ENCODE measurements at regions not wholly inside any gene's neighbourhood (a gene's known extent, or its start where the extent isn't known, plus 50 kb on each side); places are given as distances from the start of the nearest gene placed in this dataset.

DNA sequence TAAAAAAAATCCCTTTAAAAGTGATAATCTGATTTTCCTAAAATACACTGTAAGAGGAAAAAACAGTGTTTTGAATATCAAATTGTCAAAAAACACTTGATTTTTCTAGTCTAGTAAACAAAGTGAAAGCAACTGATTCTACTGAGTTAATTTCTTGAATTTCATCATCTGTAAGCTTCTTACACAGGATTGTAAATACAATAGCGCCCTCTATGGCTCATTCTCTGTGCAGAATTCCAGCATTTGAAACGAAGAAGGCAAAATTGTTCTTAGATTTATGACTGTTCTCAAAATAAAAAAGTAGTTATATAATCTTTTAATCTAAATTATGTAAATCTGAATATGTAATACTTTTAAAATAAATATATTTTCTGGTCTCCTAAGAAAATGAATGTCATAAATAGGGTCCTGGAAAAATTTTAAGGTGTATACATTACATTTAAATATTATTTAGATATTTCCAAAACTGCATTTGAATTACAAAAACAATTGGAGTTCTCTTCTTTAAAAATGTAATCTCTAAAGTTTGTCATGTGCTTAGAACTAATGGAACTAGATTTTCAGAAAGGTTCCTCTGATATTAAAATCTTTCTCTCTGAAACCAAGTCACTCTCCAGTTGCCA, 176.9 kb upstream of the MC4R start:
- H3K9ac ChIP-seq (ENCODE audit: low read depth in 1 of 2, low read length in 2 of 2): no peak overlapping the region
- no peaks in the 10 kb centered on the region for H3K36me3 ChIP-seq (ENCODE audit: control insufficient read depth in 1 of 2, insufficient read depth in 2 of 2, low read length in 2 of 2)
- no peaks in the 10 kb centered on the region for H3K9me3 ChIP-seq (ENCODE audit: control insufficient read depth in 1 of 2, low read length in 2 of 2)
- H3K27ac ChIP-seq (ENCODE audit: low read depth, low read length): no peak overlapping the region
- no peak overlapping the region for H3K4me3 ChIP-seq (ENCODE audit: low read depth in 1 of 2, low read length in 2 of 2)
- H3K27me3 ChIP-seq (ENCODE audit: control insufficient read depth in 1 of 2, insufficient read depth in 2 of 2, low read length in 2 of 2): no peaks in the 10 kb centered on the region
- no peaks in the 10 kb centered on the region for H3K4me1 ChIP-seq (ENCODE audit: control insufficient read depth in 1 of 2, insufficient read depth in 2 of 2, low read length in 2 of 2)

GRCh38 chr18:60552948-60553347, 180.4 kb upstream of the MC4R start:
- Histone ChIP-seq H3K4me3 (ENCODE audit: low read depth in 1 of 2, low read length in 2 of 2) (no peak overlapping the region), H3K36me3 (ENCODE audit: control insufficient read depth in 1 of 2, insufficient read depth in 2 of 2, low read length in 2 of 2) (no peaks in the 10 kb centered on the region), H3K27ac (ENCODE audit: low read depth, low read length) (no peak overlapping the region), H3K9me3 (ENCODE audit: control insufficient read depth in 1 of 2, low read length in 2 of 2) (no peaks in the 10 kb centered on the region), H3K27me3 (ENCODE audit: control insufficient read depth in 1 of 2, insufficient read depth in 2 of 2, low read length in 2 of 2) (no peaks in the 10 kb centered on the region), H3K9ac (ENCODE audit: low read depth in 1 of 2, low read length in 2 of 2) (no peak overlapping the region), H3K4me1 (ENCODE audit: control insufficient read depth in 1 of 2, insufficient read depth in 2 of 2, low read length in 2 of 2) (no peaks in the 10 kb centered on the region)

GRCh38 chr18:60554967-60555366, 182.4 kb upstream of the MC4R start:
- Histone ChIP-seq H3K27me3 (ENCODE audit: control insufficient read depth in 1 of 2, insufficient read depth in 2 of 2, low read length in 2 of 2) (no peaks in the 10 kb centered on the region), H3K36me3 (ENCODE audit: control insufficient read depth in 1 of 2, insufficient read depth in 2 of 2, low read length in 2 of 2) (no peaks in the 10 kb centered on the region), H3K4me1 (ENCODE audit: control insufficient read depth in 1 of 2, insufficient read depth in 2 of 2, low read length in 2 of 2) (no peaks in the 10 kb centered on the region), H3K9me3 (ENCODE audit: control insufficient read depth in 1 of 2, low read length in 2 of 2) (no peaks in the 10 kb centered on the region), H3K9ac (ENCODE audit: low read depth in 1 of 2, low read length in 2 of 2) (no peak overlapping the region), H3K27ac (ENCODE audit: low read depth, low read length) (no peak overlapping the region), H3K4me3 (ENCODE audit: low read depth in 1 of 2, low read length in 2 of 2) (no peak overlapping the region)

GRCh38 chr18:60555625-60556024, 183.1 kb upstream of the MC4R start:
- Histone ChIP-seq H3K27me3 (ENCODE audit: control insufficient read depth in 1 of 2, insufficient read depth in 2 of 2, low read length in 2 of 2) (no peaks in the 10 kb centered on the region), H3K36me3 (ENCODE audit: control insufficient read depth in 1 of 2, insufficient read depth in 2 of 2, low read length in 2 of 2) (no peaks in the 10 kb centered on the region), H3K9ac (ENCODE audit: low read depth in 1 of 2, low read length in 2 of 2) (no peak overlapping the region), H3K4me3 (ENCODE audit: low read depth in 1 of 2, low read length in 2 of 2) (no peak overlapping the region), H3K9me3 (ENCODE audit: control insufficient read depth in 1 of 2, low read length in 2 of 2) (no peaks in the 10 kb centered on the region), H3K4me1 (ENCODE audit: control insufficient read depth in 1 of 2, insufficient read depth in 2 of 2, low read length in 2 of 2) (no peaks in the 10 kb centered on the region), H3K27ac (ENCODE audit: low read depth, low read length) (no peak overlapping the region)

DNA sequence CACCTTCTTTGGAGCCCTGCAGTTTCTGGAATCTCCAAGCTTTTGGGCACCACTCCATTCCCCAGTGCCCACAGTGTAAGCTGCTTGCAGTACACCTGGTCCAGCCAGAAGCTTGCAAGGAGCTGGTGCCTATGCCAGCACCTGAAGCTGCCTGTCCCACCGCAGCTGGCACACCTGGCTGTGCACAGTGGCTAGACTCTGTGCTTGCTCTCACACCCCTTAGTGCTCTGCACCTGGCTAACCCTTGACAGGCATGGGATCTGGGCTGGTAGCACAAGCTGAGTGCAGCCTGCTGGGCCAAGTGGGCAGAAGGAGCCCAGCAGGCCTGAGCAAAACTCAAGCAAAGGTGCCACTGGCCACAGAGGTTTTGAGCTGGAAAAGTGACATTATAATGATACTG, 183.8 kb upstream of the MC4R start:
- H3K27ac ChIP-seq (ENCODE audit: low read depth, low read length): no peak overlapping the region
- H3K4me3 ChIP-seq (ENCODE audit: low read depth in 1 of 2, low read length in 2 of 2): no peak overlapping the region
- no peaks in the 10 kb centered on the region for H3K27me3 ChIP-seq (ENCODE audit: control insufficient read depth in 1 of 2, insufficient read depth in 2 of 2, low read length in 2 of 2)
- no peaks in the 10 kb centered on the region for H3K4me1 ChIP-seq (ENCODE audit: control insufficient read depth in 1 of 2, insufficient read depth in 2 of 2, low read length in 2 of 2)
- no peak overlapping the region for H3K9ac ChIP-seq (ENCODE audit: low read depth in 1 of 2, low read length in 2 of 2)
- no peaks in the 10 kb centered on the region for H3K36me3 ChIP-seq (ENCODE audit: control insufficient read depth in 1 of 2, insufficient read depth in 2 of 2, low read length in 2 of 2)
- no peaks in the 10 kb centered on the region for H3K9me3 ChIP-seq (ENCODE audit: control insufficient read depth in 1 of 2, low read length in 2 of 2)

DNA sequence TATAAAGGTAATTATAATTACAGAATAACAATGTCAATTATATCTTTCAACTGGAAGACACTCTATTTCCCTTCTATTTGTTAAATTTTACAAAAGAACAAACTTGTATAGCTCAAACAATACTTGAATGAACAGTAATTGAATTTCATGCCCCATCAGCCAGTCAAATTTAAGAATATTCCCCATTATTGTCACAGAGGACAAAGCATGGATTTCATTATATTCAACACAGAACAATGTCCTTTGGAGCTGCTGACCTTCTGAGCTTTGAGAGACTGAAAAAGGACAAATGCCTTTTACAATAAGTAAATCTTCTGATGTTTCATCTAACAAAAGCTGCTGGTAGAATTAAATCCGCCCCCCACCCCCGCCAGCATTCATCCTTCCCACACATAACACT, 187.5 kb upstream of the MC4R start:
- Histone ChIP-seq H3K27ac (ENCODE audit: low read depth, low read length) (no peak overlapping the region), H3K9ac (ENCODE audit: low read depth in 1 of 2, low read length in 2 of 2) (no peak overlapping the region), H3K4me3 (ENCODE audit: low read depth in 1 of 2, low read length in 2 of 2) (no peak overlapping the region), H3K27me3 (ENCODE audit: control insufficient read depth in 1 of 2, insufficient read depth in 2 of 2, low read length in 2 of 2) (no peaks in the 10 kb centered on the region), H3K36me3 (ENCODE audit: control insufficient read depth in 1 of 2, insufficient read depth in 2 of 2, low read length in 2 of 2) (no peaks in the 10 kb centered on the region), H3K4me1 (ENCODE audit: control insufficient read depth in 1 of 2, insufficient read depth in 2 of 2, low read length in 2 of 2) (no peaks in the 10 kb centered on the region), H3K9me3 (ENCODE audit: control insufficient read depth in 1 of 2, low read length in 2 of 2) (no peaks in the 10 kb centered on the region)

DNA sequence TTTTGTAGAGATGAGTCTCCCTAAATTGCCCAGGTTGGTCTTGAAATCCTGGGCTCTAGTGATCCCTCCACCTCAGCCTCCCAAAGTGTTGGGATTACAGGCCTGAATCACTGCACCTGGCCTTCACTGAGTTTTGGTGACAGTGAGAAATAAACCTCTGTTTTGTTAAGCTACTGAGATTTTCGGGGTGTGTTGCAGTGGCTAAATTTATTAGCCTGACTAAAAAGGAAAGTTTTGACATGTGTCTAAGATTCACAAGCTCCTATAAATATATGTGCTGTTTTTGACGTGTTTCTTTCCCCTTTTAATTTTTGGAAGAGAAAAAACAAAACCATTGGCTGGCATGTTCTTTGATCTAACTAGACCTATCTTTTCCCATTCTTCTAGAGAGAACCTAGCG, 190.5 kb upstream of the MC4R start:
- H3K27me3 ChIP-seq (ENCODE audit: control insufficient read depth in 1 of 2, insufficient read depth in 2 of 2, low read length in 2 of 2): no peaks in the 10 kb centered on the region
- H3K4me1 ChIP-seq (ENCODE audit: control insufficient read depth in 1 of 2, insufficient read depth in 2 of 2, low read length in 2 of 2): no peaks in the 10 kb centered on the region
- no peaks in the 10 kb centered on the region for H3K36me3 ChIP-seq (ENCODE audit: control insufficient read depth in 1 of 2, insufficient read depth in 2 of 2, low read length in 2 of 2)
- H3K9ac ChIP-seq (ENCODE audit: low read depth in 1 of 2, low read length in 2 of 2): no peak overlapping the region
- no peak overlapping the region for H3K4me3 ChIP-seq (ENCODE audit: low read depth in 1 of 2, low read length in 2 of 2)
- no peak overlapping the region for H3K27ac ChIP-seq (ENCODE audit: low read depth, low read length)
- no peaks in the 10 kb centered on the region for H3K9me3 ChIP-seq (ENCODE audit: control insufficient read depth in 1 of 2, low read length in 2 of 2)

GRCh38 chr18:60568220-60568619, 195.6 kb upstream of the MC4R start:
- Histone ChIP-seq H3K27me3 (ENCODE audit: control insufficient read depth in 1 of 2, insufficient read depth in 2 of 2, low read length in 2 of 2) (no peaks in the 10 kb centered on the region), H3K27ac (ENCODE audit: low read depth, low read length) (no peak overlapping the region), H3K9me3 (ENCODE audit: control insufficient read depth in 1 of 2, low read length in 2 of 2) (no peaks in the 10 kb centered on the region), H3K4me3 (ENCODE audit: low read depth in 1 of 2, low read length in 2 of 2) (no peak overlapping the region), H3K36me3 (ENCODE audit: control insufficient read depth in 1 of 2, insufficient read depth in 2 of 2, low read length in 2 of 2) (no peaks in the 10 kb centered on the region), H3K9ac (ENCODE audit: low read depth in 1 of 2, low read length in 2 of 2) (no peak overlapping the region), H3K4me1 (ENCODE audit: control insufficient read depth in 1 of 2, insufficient read depth in 2 of 2, low read length in 2 of 2) (no peaks in the 10 kb centered on the region)

GRCh38 chr18:60570172-60570571, 197.6 kb upstream of the MC4R start:
- Histone ChIP-seq H3K4me3 (ENCODE audit: low read depth in 1 of 2, low read length in 2 of 2) (no peak overlapping the region), H3K36me3 (ENCODE audit: control insufficient read depth in 1 of 2, insufficient read depth in 2 of 2, low read length in 2 of 2) (no peaks in the 10 kb centered on the region), H3K27ac (ENCODE audit: low read depth, low read length) (no peak overlapping the region), H3K9me3 (ENCODE audit: control insufficient read depth in 1 of 2, low read length in 2 of 2) (no peaks in the 10 kb centered on the region), H3K9ac (ENCODE audit: low read depth in 1 of 2, low read length in 2 of 2) (no peak overlapping the region), H3K27me3 (ENCODE audit: control insufficient read depth in 1 of 2, insufficient read depth in 2 of 2, low read length in 2 of 2) (no peaks in the 10 kb centered on the region), H3K4me1 (ENCODE audit: control insufficient read depth in 1 of 2, insufficient read depth in 2 of 2, low read length in 2 of 2) (no peaks in the 10 kb centered on the region)

- Histone ChIP-seq H3K9me3 (ENCODE audit: control insufficient read depth in 1 of 2, low read length in 2 of 2) (no peaks in the 10 kb centered on the region), H3K9ac (ENCODE audit: low read depth in 1 of 2, low read length in 2 of 2) (no peak overlapping the region), H3K4me3 (ENCODE audit: low read depth in 1 of 2, low read length in 2 of 2) (no peak overlapping the region), H3K27me3 (ENCODE audit: control insufficient read depth in 1 of 2, insufficient read depth in 2 of 2, low read length in 2 of 2) (no peaks in the 10 kb centered on the region), H3K27ac (ENCODE audit: low read depth, low read length) (no peak overlapping the region), H3K4me1 (ENCODE audit: control insufficient read depth in 1 of 2, insufficient read depth in 2 of 2, low read length in 2 of 2) (no peaks in the 10 kb centered on the region), H3K36me3 (ENCODE audit: control insufficient read depth in 1 of 2, insufficient read depth in 2 of 2, low read length in 2 of 2) (no peaks in the 10 kb centered on the region)
Observed at GRCh38 chr18:60577457-60577856, 204.9 kb upstream of the MC4R start.

DNA sequence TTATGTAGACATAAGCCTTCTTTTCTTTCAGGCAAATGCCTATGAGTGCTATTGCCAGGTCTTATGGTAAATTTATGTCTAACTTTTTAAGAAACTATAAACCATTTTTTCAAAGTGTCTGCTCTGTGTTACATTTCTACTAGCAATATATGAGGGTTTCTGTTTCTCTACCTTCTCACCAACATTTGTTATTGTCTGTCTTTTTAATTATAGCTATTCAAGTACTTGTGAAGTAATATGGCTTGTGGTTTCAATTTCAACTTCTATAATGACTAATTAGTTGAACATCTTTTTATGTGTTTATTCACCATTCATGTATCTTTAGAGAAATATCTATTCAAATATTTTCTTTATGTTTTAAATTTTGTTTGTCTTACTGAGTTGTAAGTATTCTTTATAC, 213.1 kb upstream of the MC4R start:
- Histone ChIP-seq H3K4me3 (ENCODE audit: low read depth in 1 of 2, low read length in 2 of 2) (no peak overlapping the region), H3K36me3 (ENCODE audit: control insufficient read depth in 1 of 2, insufficient read depth in 2 of 2, low read length in 2 of 2) (no peaks in the 10 kb centered on the region), H3K9ac (ENCODE audit: low read depth in 1 of 2, low read length in 2 of 2) (no peak overlapping the region), H3K4me1 (ENCODE audit: control insufficient read depth in 1 of 2, insufficient read depth in 2 of 2, low read length in 2 of 2) (no peaks in the 10 kb centered on the region), H3K27ac (ENCODE audit: low read depth, low read length) (no peak overlapping the region), H3K27me3 (ENCODE audit: control insufficient read depth in 1 of 2, insufficient read depth in 2 of 2, low read length in 2 of 2) (no peaks in the 10 kb centered on the region), H3K9me3 (ENCODE audit: control insufficient read depth in 1 of 2, low read length in 2 of 2) (no peaks in the 10 kb centered on the region)
